IMR-90 (cell line): ENCODE measurements at regions not wholly inside any gene's neighbourhood (a gene's known extent, or its start where the extent isn't known, plus 50 kb on each side); places are given as distances from the start of the nearest gene placed in this dataset.

ENCODE experiments used
- ATAC-seq: fragments of 200-7000 bp; cut with Tn5 transposase; 2 replicates; pipeline ENCODE4 v1.9.1; 2020; ENCODE audit warnings: low read depth, mild to moderate bottlenecking, moderate library complexity
- BruUV-seq: library from RNA; stranded (reverse); fragments of 400-500 nt; replicated peaks from 2 replicates; lab custom pipeline; 2021; lab: Mats Ljungman, UMichigan
- CTCF ChIA-PET: fragments of 300-600 bp; formaldehyde crosslinking; extraction: SDS; loops from one replicate; lab custom pipeline; 2021; ENCODE audit warnings: antibody characterized with exemption; lab: Yijun Ruan, JAX
- POLR2A ChIA-PET: fragments of 300-600 bp; sonication (Branson Sonifier 250); formaldehyde crosslinking; loops from one replicate; lab custom pipeline; 2022; ENCODE audit warnings: antibody characterized with exemption; ENCODE audit not compliant: unreplicated experiment; lab: Charles Lee
- DNase-seq: peaks from one replicate; pipeline ENCODE4 v3.0.0; 2013
- H2AFZ ChIP-seq: replicated peaks from 2 replicates; pipeline ENCODE3; 2013; ENCODE audit warnings: low read length, mild to moderate bottlenecking; ENCODE audit not compliant: poor library complexity
- H2AK5ac ChIP-seq: 2 replicates; pipeline ENCODE4 v1.6.1; 2013; ENCODE audit warnings: low read depth, low read length, inconsistent platforms
- H2AK9ac ChIP-seq: replicated peaks from 2 replicates; pipeline ENCODE3; 2013; ENCODE audit warnings: mild to moderate bottlenecking, low read depth, low read length, moderate library complexity; ENCODE audit not compliant: poor library complexity
- H2BK120ac ChIP-seq: 2 replicates; pipeline ENCODE4 v1.6.1; 2013; ENCODE audit warnings: low read depth, low read length, inconsistent platforms
- H2BK15ac ChIP-seq: 3 replicates; pipeline ENCODE4 v1.6.1; 2013; ENCODE audit warnings: low read depth, low read length, inconsistent platforms
- H2BK20ac ChIP-seq: 2 replicates; pipeline ENCODE4 v1.6.1; 2013; ENCODE audit warnings: low read depth, mild to moderate bottlenecking, inconsistent platforms, low read length, moderate library complexity
- H2BK5ac ChIP-seq: 2 replicates; pipeline ENCODE4 v1.6.1; 2013; ENCODE audit warnings: mild to moderate bottlenecking, low read depth, low read length, inconsistent platforms; ENCODE audit not compliant: poor library complexity, severe bottlenecking
- H3K14ac ChIP-seq: replicated peaks from 2 replicates; pipeline ENCODE4 v1.6.1; 2013; ENCODE audit warnings: low read depth, low read length, inconsistent platforms
- H3K18ac ChIP-seq: 2 replicates; pipeline ENCODE4 v1.6.1; 2013; ENCODE audit warnings: low read depth, low read length, control low read depth
- H3K23ac ChIP-seq: 2 replicates; pipeline ENCODE4 v1.6.1; 2013; ENCODE audit warnings: low read depth, low read length, inconsistent platforms
- H3K27ac ChIP-seq: 2 replicates; pipeline ENCODE4 v1.5.1; 2013; ENCODE audit warnings: mild to moderate bottlenecking, control low read depth, low read length; ENCODE audit not compliant: insufficient read depth
- H3K27me3 ChIP-seq: 2 replicates; pipeline ENCODE4 v1.6.1; 2013; ENCODE audit warnings: low read length; ENCODE audit not compliant: control insufficient read depth, insufficient read depth
- H3K36me3 ChIP-seq: 2 replicates; pipeline ENCODE4 v1.6.1; 2013; ENCODE audit warnings: low read length, mixed read lengths; ENCODE audit not compliant: control insufficient read depth, insufficient read depth
- H3K4ac ChIP-seq: 2 replicates; pipeline ENCODE4 v1.6.1; 2013; ENCODE audit warnings: low read depth, low read length, inconsistent platforms
- H3K4me1 ChIP-seq: 2 replicates; pipeline ENCODE4 v1.6.1; 2013; ENCODE audit warnings: low read length, mixed read lengths; ENCODE audit not compliant: control insufficient read depth, insufficient read depth
- H3K4me2 ChIP-seq: 2 replicates; pipeline ENCODE4 v1.6.1; 2013; ENCODE audit warnings: low read depth, mild to moderate bottlenecking, control low read depth, low read length, moderate library complexity
- H3K4me3 ChIP-seq: 2 replicates; pipeline ENCODE4 v1.5.1; 2013; ENCODE audit warnings: low read depth, mild to moderate bottlenecking, control low read depth, low read length, moderate library complexity; ENCODE audit not compliant: insufficient read depth
- H3K56ac ChIP-seq: 2 replicates; pipeline ENCODE4 v1.6.1; 2013; ENCODE audit warnings: low read length, inconsistent platforms; ENCODE audit not compliant: insufficient read depth; ENCODE audit errors: extremely low read depth
- H3K79me1 ChIP-seq, 2 experiments: 2 replicates each; pipeline ENCODE4 v1.6.1; 2013; ENCODE audit warnings: low read length in 2 of 2, inconsistent platforms in 1 of 2, low read depth in 1 of 2
- H3K9ac ChIP-seq: 2 replicates; pipeline ENCODE4 v1.6.1; 2013; ENCODE audit warnings: low read depth, low read length, control low read depth
- H3K9me1 ChIP-seq: 2 replicates; pipeline ENCODE4 v1.6.1; 2013; ENCODE audit warnings: low read length, inconsistent platforms; ENCODE audit not compliant: insufficient read depth
- H3K9me3 ChIP-seq: 2 replicates; pipeline ENCODE4 v1.6.1; 2013; ENCODE audit warnings: low read length; ENCODE audit not compliant: control insufficient read depth, insufficient read depth
- H4K20me1 ChIP-seq: 2 replicates; pipeline ENCODE4 v1.6.1; 2013; ENCODE audit warnings: low read length, inconsistent platforms; ENCODE audit not compliant: insufficient read depth
- H4K5ac ChIP-seq: 2 replicates; pipeline ENCODE4 v1.6.1; 2013; ENCODE audit warnings: mild to moderate bottlenecking, low read depth, low read length, control low read depth
- H4K8ac ChIP-seq, 2 experiments: 2 replicates each; pipeline ENCODE4 v1.6.1; 2013; ENCODE audit warnings: low read depth in 2 of 2, low read length in 2 of 2, control low read depth in 1 of 2, inconsistent platforms in 1 of 2
- H4K91ac ChIP-seq: 2 replicates; pipeline ENCODE4 v1.6.1; 2013; ENCODE audit warnings: low read depth, low read length, inconsistent platforms; ENCODE audit not compliant: insufficient read depth
- CEBPB ChIP-seq: IDR thresholded peaks from 2 replicates; pipeline ENCODE4 v1.6.1; 2012; ENCODE audit warnings: low read depth, low read length, improper control_type of control experiment
- CHD1 ChIP-seq: IDR thresholded peaks from 2 replicates; pipeline ENCODE4 v1.6.1; 2012; ENCODE audit warnings: low read depth, low read length, improper control_type of control experiment
- CTCF ChIP-seq: conservative IDR thresholded peaks from 2 replicates; pipeline ENCODE4 v1.5.1; 2012; ENCODE audit warnings: mild to moderate bottlenecking, low read depth, low read length, improper control_type of control experiment
- FOS ChIP-seq: fragments of 150-350 bp; IDR thresholded peaks from 2 replicates; pipeline ENCODE4 v1.6.1; 2016; ENCODE audit warnings: low read depth, low read length
- MAZ ChIP-seq: IDR thresholded peaks from 2 replicates; pipeline ENCODE4 v1.6.1; 2012; ENCODE audit warnings: low read depth, mild to moderate bottlenecking, low read length, improper control_type of control experiment, moderate library complexity, borderline replicate concordance
- MXI1 ChIP-seq: IDR thresholded peaks from 2 replicates; pipeline ENCODE4 v1.6.1; 2012; ENCODE audit warnings: low read depth, mild to moderate bottlenecking, low read length, moderate library complexity, borderline replicate concordance
- POLR2A ChIP-seq: IDR thresholded peaks from 2 replicates; pipeline ENCODE4 v1.6.1; 2012; ENCODE audit warnings: mild to moderate bottlenecking, low read depth, low read length
- RAD21 ChIP-seq: IDR thresholded peaks from 2 replicates; pipeline ENCODE4 v1.6.1; 2012; ENCODE audit warnings: low read length, improper control_type of control experiment
- RCOR1 ChIP-seq: IDR thresholded peaks from 2 replicates; pipeline ENCODE4 v1.6.1; 2012; ENCODE audit warnings: mild to moderate bottlenecking, low read length, improper control_type of control experiment; ENCODE audit not compliant: insufficient replicate concordance
- RFX5 ChIP-seq: IDR thresholded peaks from 2 replicates; pipeline ENCODE4 v1.8.0; 2012; ENCODE audit warnings: low read depth, mild to moderate bottlenecking, low read length, moderate library complexity
- SMC3 ChIP-seq: fragments of 150-350 bp; IDR thresholded peaks from 2 replicates; pipeline ENCODE4 v1.6.1; 2016; ENCODE audit warnings: low read depth, mild to moderate bottlenecking, antibody characterized with exemption, low read length, moderate library complexity
- WGBS, 2 experiments: methylation state at CpG; one replicate each; pipeline versions ENCODE4 v1.1.5 to v1.1.7; 2013; ENCODE audit warnings: missing lambda C conversion rate in 2 of 2; ENCODE audit not compliant: insufficient read length in 1 of 2; ENCODE audit errors: extremely low coverage in 2 of 2; 5-methylcytosine and 5-hydroxymethylcytosine counted together
- dilution Hi-C: fragments of 300-500 bp; cut with HindIII; formaldehyde crosslinking; loops from one replicate; pipeline ENCODE4 v1.14.3; 2018; ENCODE audit warnings: low sequenced_read_pairs; ENCODE audit not compliant: unreplicated experiment
- in situ Hi-C: fragments of 300-500 bp; cut with MboI; formaldehyde crosslinking; loops from 3 replicates; pipeline ENCODE4 v1.14.3; 2019; ENCODE audit warnings: low sequenced_read_pairs, inconsistent platforms, mixed read lengths
- intact Hi-C: fragments of 100-400 bp; cut with micrococcal nuclease; formaldehyde crosslinking; loops from 2 replicates; pipeline ENCODE4 v1.10.0; 2022
- TF ChIP-seq, protein P1 (sequence below): fragments of 150-350 bp; IDR thresholded peaks from 2 replicates; pipeline ENCODE4 v1.6.1; 2017; ENCODE audit warnings: mild to moderate bottlenecking, antibody characterized with exemption, low read length, low read depth

- BruUV-seq = no TSS peak
- no peak overlapping the region; the same call in 1 of the 2 replicates for H3K27ac ChIP-seq
- H2BK15ac ChIP-seq = 0 out of 3 replicates have a peak overlapping the region, but pooled peaks have one; percentile 23
- H3K14ac ChIP-seq = 0 out of 2 replicates have a peak overlapping the region, but pooled peaks have one; percentile 2
- TF ChIP-seq POLR2A (no peak), SMC3 (peak; percentile 75), CEBPB (peak; percentile 32; the same call in 1 of the 2 replicates), MXI1 (no peak), CHD1 (no peak), RAD21 (peak; percentile 74), FOS (peak; percentile 61; the same call in 1 of the 2 replicates), CTCF (peak; percentile 59), RFX5 (no peak), MAZ (no peak), RCOR1 (no peak)
- TF ChIP-seq, protein P1, sequence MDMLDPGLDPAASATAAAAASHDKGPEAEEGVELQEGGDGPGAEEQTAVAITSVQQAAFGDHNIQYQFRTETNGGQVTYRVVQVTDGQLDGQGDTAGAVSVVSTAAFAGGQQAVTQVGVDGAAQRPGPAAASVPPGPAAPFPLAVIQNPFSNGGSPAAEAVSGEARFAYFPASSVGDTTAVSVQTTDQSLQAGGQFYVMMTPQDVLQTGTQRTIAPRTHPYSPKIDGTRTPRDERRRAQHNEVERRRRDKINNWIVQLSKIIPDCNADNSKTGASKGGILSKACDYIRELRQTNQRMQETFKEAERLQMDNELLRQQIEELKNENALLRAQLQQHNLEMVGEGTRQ = no peak
- no peak overlapping the region for H4K5ac ChIP-seq
- peak overlapping the region; percentile 74 for H2AFZ ChIP-seq
- H3K9me1 ChIP-seq = no peaks in the 10 kb centered on the region
- H3K4me1 ChIP-seq = 0 out of 2 replicates have a peak, but pooled peaks cover 1% of the 10 kb centered on the region
- H3K4me2 ChIP-seq = no peak overlapping the region
- intact Hi-C loops = no loop called here
- ATAC-seq (peak; percentile 79), DNase-seq (peak; percentile 88)
- peaks cover 5% of the 10 kb centered on the region for H3K27me3 ChIP-seq
- H3K36me3 ChIP-seq = no peaks in the 10 kb centered on the region
- no peak overlapping the region for H3K23ac ChIP-seq
- peak overlapping the region; percentile 64; the same call in 1 of the 2 replicates for H2AK5ac ChIP-seq
- ChIA-PET CTCF (interaction anchor here (0.6 to 1.0 kb wide), 3 partner anchors 11 to 453 kb away, joined by 3 to 5 read pairs (median 4); no protein-coding TSS in a partner anchor), POLR2A (interaction anchor here (0.6 to 1.0 kb wide), 2 partner anchors 66 to 440 kb away, joined by 3 to 5 read pairs; no protein-coding TSS in a partner anchor)
- in situ Hi-C loops = no loop called here
- dilution Hi-C loops = no loop called here
- H3K56ac ChIP-seq = no peak overlapping the region
- no peaks in the 10 kb centered on the region for H3K79me1 ChIP-seq
- no peak overlapping the region for H2BK120ac ChIP-seq
- 21% methylated on average over 2 of the region's 9 CpGs; no CpG with 5 or more reads in 1 of the 2 experiments for WGBS, 2 experiments
- no peak overlapping the region for H2BK5ac ChIP-seq
- H3K4ac ChIP-seq = peak overlapping the region; percentile 30
- no peak overlapping the region for H3K9ac ChIP-seq
- no peaks in the 10 kb centered on the region for H3K9me3 ChIP-seq
- H3K18ac ChIP-seq = no peak overlapping the region
- peak overlapping the region; percentile 7 for H2AK9ac ChIP-seq
- H4K8ac ChIP-seq = no peak overlapping the region
- 0 out of 2 replicates have a peak overlapping the region, but pooled peaks have one; percentile 20 for H4K91ac ChIP-seq
- H4K20me1 ChIP-seq = no peaks in the 10 kb centered on the region
- H3K4me3 ChIP-seq = no peak overlapping the region
- H2BK20ac ChIP-seq = no peak overlapping the region
Observed at GRCh38 chr16:87017371-87018012, 299.7 kb downstream of the C16orf95 start.
